HG02678 (cell line): ENCODE measurements at regions not wholly inside any gene's neighbourhood (a gene's known extent, or its start where the extent isn't known, plus 50 kb on each side); places are given as distances from the start of the nearest gene placed in this dataset.
"Not testable (repeated sequence)": the region's sequence is repeated elsewhere in the genome, so short reads cannot be mapped to it uniquely, and the experiment has no call there.

Source experiments
- ATAC-seq: cut with Tn5 transposase; IDR thresholded peaks from one replicate; pipeline ENCODE4 v1.9.1; 2021; ENCODE audit warnings: mild to moderate bottlenecking, moderate library complexity; ENCODE audit not compliant: unreplicated experiment

- ATAC-seq = no peak
These were observed 575.2 kb downstream of the PIK3C3 start for GRCh38 chr18:42530276-42530675.

- ATAC-seq = no peak
These were observed 577.1 kb downstream of the PIK3C3 start for GRCh38 chr18:42532119-42532518.

GRCh38 chr18:42533009-42533575, 578.1 kb downstream of the PIK3C3 start:
- no peak for ATAC-seq

- no peak for ATAC-seq
These were observed 578.6 kb downstream of the PIK3C3 start for GRCh38 chr18:42533616-42534015.

- no peak for ATAC-seq
These were observed 579.3 kb downstream of the PIK3C3 start for GRCh38 chr18:42534313-42534712.

GRCh38 chr18:42536442-42536841, 579.0 kb downstream of the RIT2 start:
- ATAC-seq = no peak

- no peak for ATAC-seq
These were observed 578.2 kb downstream of the RIT2 start for GRCh38 chr18:42537291-42537690.

- no peak for ATAC-seq
These were observed 570.6 kb downstream of the RIT2 start for GRCh38 chr18:42544901-42545300.

GRCh38 chr18:42545825-42546224, 569.7 kb downstream of the RIT2 start:
- no peak for ATAC-seq

GRCh38 chr18:42548493-42548892, 567.0 kb downstream of the RIT2 start:
- no peak for ATAC-seq

GRCh38 chr18:42549596-42549995, 565.9 kb downstream of the RIT2 start:
- no peak for ATAC-seq

- not testable (repeated sequence) for ATAC-seq
These were observed 562.9 kb downstream of the RIT2 start for GRCh38 chr18:42552559-42552958.

- no peak for ATAC-seq
These were observed 556.3 kb downstream of the RIT2 start for GRCh38 chr18:42559069-42559690.

- ATAC-seq = no peak
These were observed 554.0 kb downstream of the RIT2 start for GRCh38 chr18:42561521-42561920.

GRCh38 chr18:42563995-42564394, 551.5 kb downstream of the RIT2 start:
- no peak for ATAC-seq

- ATAC-seq = no peak
These were observed 550.7 kb downstream of the RIT2 start for GRCh38 chr18:42564761-42565160.

- no peak for ATAC-seq
These were observed 546.7 kb downstream of the RIT2 start for GRCh38 chr18:42568773-42569172.

- ATAC-seq = no peak
These were observed 540.6 kb downstream of the RIT2 start for GRCh38 chr18:42574871-42575270.

- no peak for ATAC-seq
These were observed 539.4 kb downstream of the RIT2 start for GRCh38 chr18:42576124-42576523.

GRCh38 chr18:42578792-42579191, 536.7 kb downstream of the RIT2 start:
- ATAC-seq = no peak

- no peak for ATAC-seq
These were observed 533.2 kb downstream of the RIT2 start for GRCh38 chr18:42582266-42582665.

GRCh38 chr18:42583283-42583731, 532.2 kb downstream of the RIT2 start:
- no peak for ATAC-seq

GRCh38 chr18:42586601-42587000, 528.9 kb downstream of the RIT2 start:
- no peak for ATAC-seq
